Ovary (tissue), 3 donors: ENCODE measurements at regions not wholly inside any gene's neighbourhood (a gene's known extent, or its start where the extent isn't known, plus 50 kb on each side); places are given as distances from the start of the nearest gene placed in this dataset.

ENCODE experiments used
- CTCF ChIP-seq, 3 donors: fragments of 450-650 bp in 2 of 3; fragments of 200-600 bp in 1 of 3; IDR thresholded peaks; one replicate each; pipeline versions ENCODE4 v1.5.1 to v1.8.0; 2016 to 2022; ENCODE audit warnings: antibody characterized with exemption in 3 of 3, mild to moderate bottlenecking in 1 of 3
- POLR2A ChIP-seq: fragments of 450-650 bp; IDR thresholded peaks from one replicate; pipeline ENCODE4 v1.6.1; 2017; ENCODE audit warnings: antibody characterized with exemption, mild to moderate bottlenecking, moderate library complexity
- donor health status: DM: no; HTN: no; CAD: no.

GRCh38 chr13:106350208-106350607, 185.3 kb downstream of the EFNB2 start:
- TF ChIP-seq CTCF (IDR thresholded peaks at IDR 0.05) (no peak), POLR2A (no peak)
